Right cardiac atrium (tissue), 5 donors: ENCODE measurements at regions not wholly inside any gene's neighbourhood (a gene's known extent, or its start where the extent isn't known, plus 50 kb on each side); places are given as distances from the start of the nearest gene placed in this dataset.

Experiments
- ATAC-seq, 2 donors: fragments of 200-7000 bp; cut with Tn5 transposase; one replicate each; pipeline versions ENCODE4 v1.8.0 to v1.9.1; 2020; ENCODE audit warnings: moderate library complexity in 2 of 2, mild to moderate bottlenecking in 1 of 2
- DNase-seq, 3 donors: peaks; one replicate each; pipeline ENCODE4 v3.0.0-alpha.2; 2020
- H3K27ac ChIP-seq: one replicate; pipeline ENCODE4 v1.5.1; 2013; ENCODE audit warnings: mild to moderate bottlenecking, low read length, control low read depth, moderate library complexity
- H3K27me3 ChIP-seq: one replicate; pipeline ENCODE4 v1.6.1; 2013; ENCODE audit not compliant: control insufficient read depth, insufficient read depth
- H3K4me1 ChIP-seq: one replicate; pipeline ENCODE4 v1.6.1; 2013; ENCODE audit warnings: low read length; ENCODE audit not compliant: control insufficient read depth, insufficient read depth
- H3K4me3 ChIP-seq: one replicate; pipeline ENCODE4 v1.5.1; 2013; ENCODE audit warnings: low read length, control low read depth
- H3K9me3 ChIP-seq: one replicate; pipeline ENCODE4 v1.6.1; 2013; ENCODE audit warnings: low read length; ENCODE audit not compliant: control insufficient read depth
- WGBS: extraction: QIAGEN DNeasy Blood & Tissue Kit; methylation state at CpG from one replicate; pipeline ENCODE4 v1.1.7; 2013; 5-methylcytosine and 5-hydroxymethylcytosine counted together
- intact Hi-C, 4 donors: fragments of 100-400 bp; cut with DNase I; formaldehyde crosslinking; loops; one replicate each; pipeline versions ENCODE4 v1.11.0 to v1.14.0; 2022 to 2023
- donor health status: healthy with polysubstance abuse.
- donor health status: DM: no; HTN: yes; CAD: no.
- donor health status: DM: no; HTN: no; CAD: no.
- donor health status: DM: no; HTN: yes; CAD: no; lungs with severe emphysema.
- donor health status: DM: yes; HTN: yes; CAD: no.

DNA sequence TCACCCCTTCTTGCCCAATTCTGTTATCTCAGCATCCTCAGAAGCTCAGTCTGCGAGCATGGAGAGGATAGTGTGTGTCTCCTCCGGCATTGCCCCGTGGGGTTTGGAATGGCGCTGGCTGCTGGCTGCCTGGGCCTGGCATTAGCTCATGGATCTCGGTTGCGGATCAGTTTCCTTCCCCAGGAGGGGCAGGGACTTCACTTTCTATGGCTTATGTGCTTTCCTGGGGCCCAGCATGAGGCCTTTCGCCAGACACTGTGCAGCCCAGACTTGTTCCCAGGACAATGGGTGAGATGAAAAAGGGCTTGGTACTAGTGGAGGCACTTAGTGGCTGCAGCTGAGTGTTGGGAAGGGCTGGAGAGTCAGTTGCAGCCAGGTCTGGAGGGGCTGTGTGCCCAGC, 143.3 kb downstream of the GLI2 start:
- DNase-seq = no peak
- intact Hi-C loops = no loop called here
- H3K27ac ChIP-seq = no peak overlapping the region
- H3K4me1 ChIP-seq = peaks cover 10% of the 10 kb centered on the region
- 70% methylated on average over 7 of the region's 7 CpGs for WGBS
- no peaks in the 10 kb centered on the region for H3K9me3 ChIP-seq
- H3K4me3 ChIP-seq = no peak overlapping the region
- no peaks in the 10 kb centered on the region for H3K27me3 ChIP-seq
- no peak for ATAC-seq

DNA sequence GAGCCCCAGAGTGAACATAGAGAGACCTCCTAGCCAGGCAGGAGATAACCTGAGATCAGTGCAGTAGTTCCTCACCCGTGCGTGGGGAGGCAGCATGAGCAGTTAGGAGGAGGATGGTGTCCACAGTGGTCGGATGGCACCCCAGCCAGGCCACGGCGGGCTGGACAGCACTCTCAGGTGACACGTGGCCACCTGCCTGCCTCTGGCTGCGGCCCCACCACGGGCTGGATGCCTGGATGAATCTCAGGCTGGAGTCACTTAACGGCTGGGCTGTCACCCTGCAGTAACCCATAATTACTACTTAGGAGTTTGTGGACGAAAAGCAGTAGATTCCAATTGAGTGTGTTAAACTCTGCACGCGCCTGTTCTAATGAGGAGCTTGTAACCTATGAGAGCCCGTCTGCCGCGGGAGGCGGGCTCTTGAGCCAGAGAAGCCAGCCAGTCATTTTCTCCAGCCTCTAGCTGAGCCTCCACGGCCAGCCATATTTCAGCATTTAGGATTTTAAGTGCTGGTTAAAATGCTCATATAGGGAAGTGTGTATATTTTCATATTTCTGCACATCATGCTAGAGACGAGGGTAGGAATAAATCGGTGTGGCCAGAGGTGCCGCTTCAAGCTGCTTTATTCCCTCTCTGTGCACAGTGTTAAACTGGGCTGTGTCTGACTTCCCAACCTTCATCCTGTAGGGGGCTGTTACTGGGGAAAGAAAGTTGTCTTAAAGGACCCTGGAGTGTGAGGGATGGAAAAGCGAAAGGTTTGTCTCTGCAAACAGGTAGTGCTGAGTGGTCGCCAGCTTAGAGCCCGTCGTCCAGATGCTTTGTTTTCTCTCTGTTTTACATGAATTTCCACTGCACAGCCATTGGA, 144.0 kb downstream of the GLI2 start:
- 77% methylated on average over 24 of the region's 24 CpGs for WGBS
- Histone ChIP-seq H3K27me3 (no peaks in the 10 kb centered on the region), H3K4me1 (peaks cover 10% of the 10 kb centered on the region), H3K27ac (no peak overlapping the region), H3K4me3 (no peak overlapping the region), H3K9me3 (no peaks in the 10 kb centered on the region)
- ATAC-seq = no peak
- DNase-seq = no peak
- intact Hi-C loops = no loop called here

DNA sequence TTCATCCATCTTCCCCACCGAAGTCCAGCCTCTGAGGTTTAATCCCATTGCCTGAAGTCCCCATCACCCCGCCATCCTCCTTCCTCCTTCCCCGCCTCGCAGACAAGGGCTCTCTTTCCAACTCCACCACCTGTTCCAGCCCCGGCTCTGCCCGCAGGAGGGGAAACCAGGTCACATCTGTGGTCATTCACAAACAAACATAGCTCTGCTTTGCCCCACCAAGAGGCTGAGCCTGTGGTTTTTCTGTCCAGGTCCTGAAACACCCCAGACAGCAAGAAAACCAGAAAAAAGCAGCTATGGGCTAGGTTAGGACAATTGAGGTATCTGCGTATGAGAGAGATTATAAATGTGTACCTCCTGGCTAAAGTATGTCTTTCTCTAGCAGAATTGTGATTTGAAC, 144.7 kb downstream of the GLI2 start:
- DNase-seq (no peak), ATAC-seq (no peak)
- Histone ChIP-seq H3K27me3 (no peaks in the 10 kb centered on the region), H3K4me3 (no peak overlapping the region), H3K9me3 (no peaks in the 10 kb centered on the region), H3K27ac (no peak overlapping the region), H3K4me1 (peaks cover 10% of the 10 kb centered on the region)
- intact Hi-C loops = no loop called here
- 81% methylated on average over 7 of the region's 7 CpGs for WGBS

DNA sequence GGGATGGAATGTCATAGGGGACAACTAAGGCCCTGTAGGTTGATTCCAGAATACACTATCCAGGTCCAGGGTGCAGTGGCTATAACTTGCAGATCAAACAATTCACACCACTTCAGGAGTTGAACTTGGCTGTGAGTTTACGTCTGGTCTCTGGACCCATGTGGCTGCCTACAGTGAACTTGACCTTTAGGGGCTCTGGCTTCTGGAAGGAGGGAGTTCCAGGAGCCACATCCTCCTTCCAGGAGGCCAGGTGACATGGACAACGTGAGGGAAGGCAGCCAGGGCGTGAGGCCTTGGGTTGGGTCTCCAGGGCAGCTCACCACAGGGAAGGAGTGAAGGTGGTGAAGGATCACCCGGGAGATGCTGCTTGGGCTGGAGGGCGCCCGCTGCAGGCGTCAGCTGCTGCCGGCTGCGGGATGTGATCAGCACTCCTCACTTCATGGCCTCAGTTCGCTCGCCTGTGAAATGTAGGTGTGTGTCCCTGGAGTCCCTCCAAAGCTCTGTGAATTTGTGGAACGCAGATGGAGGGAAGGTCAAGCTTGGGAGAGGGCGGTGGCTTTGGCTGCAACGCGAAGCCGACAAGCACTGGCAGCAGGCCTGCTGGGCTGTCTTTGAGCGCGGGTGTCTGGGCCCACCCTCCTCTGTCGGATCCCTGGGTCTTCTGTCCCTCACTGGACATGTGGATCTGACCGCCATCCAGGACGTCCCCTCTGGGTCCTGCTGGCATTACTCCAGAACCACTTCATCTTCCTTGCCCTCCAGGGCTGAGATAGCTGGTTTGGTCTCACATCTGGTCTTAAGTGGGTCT, 146.5 kb downstream of the GLI2 start:
- intact Hi-C loops = no loop called here
- Histone ChIP-seq H3K4me1 (peaks cover 10% of the 10 kb centered on the region), H3K27ac (no peak overlapping the region), H3K27me3 (no peaks in the 10 kb centered on the region), H3K9me3 (no peaks in the 10 kb centered on the region), H3K4me3 (no peak overlapping the region)
- 45% methylated on average over 21 of the region's 21 CpGs for WGBS
- ATAC-seq = peak; percentile 73 to 74
- peak; percentile 69 to 89 (median 85) for DNase-seq

DNA sequence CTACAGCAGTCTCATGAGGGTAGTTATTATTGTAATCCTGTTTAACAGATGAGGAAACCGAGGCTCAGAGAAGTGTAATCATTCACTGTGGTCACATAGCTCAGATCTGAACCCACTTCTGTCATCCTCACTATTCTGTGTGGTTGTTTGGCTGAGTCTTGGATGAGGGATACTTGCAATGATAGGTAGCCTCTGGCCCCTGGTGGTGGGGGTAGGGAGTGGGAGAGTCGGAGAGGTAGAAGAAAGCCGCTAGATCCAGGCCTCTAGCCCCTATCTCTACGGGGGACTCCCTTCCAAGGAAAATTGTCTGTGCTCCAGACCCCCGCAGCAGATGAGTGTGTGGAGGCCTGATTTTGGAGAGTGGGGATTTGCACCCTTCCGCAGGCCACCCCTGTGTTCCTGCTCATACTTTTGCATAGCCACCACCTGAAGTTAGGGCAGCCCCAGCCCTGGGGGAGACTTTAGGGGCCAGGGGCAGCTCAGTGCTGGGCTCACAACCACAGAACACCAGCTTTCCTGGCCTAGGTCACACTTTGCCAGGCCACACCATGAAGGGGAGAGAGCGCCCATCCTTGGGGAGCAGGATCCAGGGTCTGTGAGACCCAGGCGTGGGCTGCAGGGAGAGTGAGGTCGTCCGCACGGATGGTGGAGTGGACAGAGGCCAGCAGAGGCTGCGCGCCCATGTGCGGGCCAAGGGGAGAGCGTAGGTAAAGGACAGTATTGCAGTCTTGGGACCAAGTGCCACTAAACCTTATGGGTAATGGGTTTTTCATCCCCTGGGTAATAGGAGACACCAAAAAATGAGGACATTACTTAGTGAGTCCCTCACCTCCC, 148.2 kb downstream of the GLI2 start:
- Histone ChIP-seq H3K27me3 (no peaks in the 10 kb centered on the region), H3K27ac (no peak overlapping the region), H3K4me1 (peaks cover 10% of the 10 kb centered on the region), H3K9me3 (no peaks in the 10 kb centered on the region), H3K4me3 (no peak overlapping the region)
- intact Hi-C loops = no loop called here
- ATAC-seq (no peak), DNase-seq (no peak)
- WGBS = 89% methylated on average over 15 of the region's 15 CpGs

DNA sequence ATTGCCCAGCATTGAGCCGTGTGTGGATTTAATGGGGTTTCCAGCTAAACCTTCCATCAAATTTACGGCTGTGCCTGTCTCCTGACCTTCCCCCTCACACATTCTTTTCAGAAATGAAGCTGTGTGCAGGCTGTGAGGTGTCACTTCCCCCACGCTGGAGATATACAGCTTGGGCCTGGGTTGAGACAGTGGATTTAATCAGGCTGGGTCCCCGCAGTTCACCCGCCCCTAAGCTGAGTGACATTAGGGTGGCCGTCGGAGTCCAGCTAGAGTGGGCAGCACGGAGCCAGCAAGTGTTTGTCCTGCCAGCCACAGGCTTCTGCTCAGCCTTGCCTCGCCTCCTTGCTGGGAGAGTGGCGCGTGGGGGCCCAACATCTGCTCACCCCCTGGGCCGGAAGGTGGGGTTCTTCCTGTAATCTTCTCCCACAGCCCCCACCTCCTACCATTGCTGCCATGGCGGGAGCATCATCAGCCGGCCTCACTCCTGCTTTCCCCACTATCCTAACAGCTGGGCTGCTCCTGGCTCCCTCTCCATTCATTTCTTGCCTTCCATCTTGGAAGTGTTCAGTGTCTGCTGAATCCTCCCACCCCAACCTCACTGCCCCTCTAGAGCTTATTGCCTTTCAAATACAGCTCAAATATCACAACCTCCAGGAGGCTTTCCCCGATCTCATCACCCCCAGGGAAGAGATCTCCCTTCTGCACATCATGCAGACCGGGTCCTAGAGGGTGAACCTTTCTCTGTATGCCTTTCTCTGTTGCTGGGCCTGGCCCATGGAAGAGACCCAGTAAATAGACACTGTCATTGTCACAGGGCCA, 149.0 kb downstream of the GLI2 start:
- Histone ChIP-seq H3K27ac (no peak overlapping the region), H3K4me1 (peaks cover 7% of the 10 kb centered on the region), H3K9me3 (no peaks in the 10 kb centered on the region), H3K27me3 (no peaks in the 10 kb centered on the region), H3K4me3 (no peak overlapping the region)
- intact Hi-C loops = no loop called here
- DNase-seq = no peak
- no peak for ATAC-seq
- WGBS = 87% methylated on average over 16 of the region's 16 CpGs

DNA sequence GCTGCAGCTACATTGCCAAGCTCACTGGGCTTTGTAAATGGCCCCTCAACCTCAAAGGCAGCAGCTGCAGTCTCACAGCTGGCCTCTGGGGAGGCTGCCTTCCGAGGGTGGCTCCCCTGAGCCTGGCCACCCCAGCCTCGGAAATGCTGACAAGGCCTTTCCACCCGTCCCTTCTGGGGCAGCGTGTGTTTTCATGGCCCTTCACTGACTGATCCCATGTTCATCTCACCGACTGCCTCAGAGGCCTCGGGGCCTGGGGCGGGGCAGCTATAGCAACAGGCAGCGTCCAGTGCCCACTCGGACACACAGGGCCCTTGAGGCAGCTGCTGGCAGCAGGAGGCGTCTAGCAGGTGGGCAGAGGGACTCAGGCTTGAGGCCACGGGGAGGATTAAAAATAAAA, 149.7 kb downstream of the GLI2 start:
- H3K4me1 ChIP-seq = peaks cover 7% of the 10 kb centered on the region
- ATAC-seq = no peak
- H3K27me3 ChIP-seq = no peaks in the 10 kb centered on the region
- no peak overlapping the region for H3K4me3 ChIP-seq
- H3K27ac ChIP-seq = no peak overlapping the region
- DNase-seq = peak in 1 of 3 donors; percentile 63
- WGBS = 68% methylated on average over 11 of the region's 11 CpGs
- intact Hi-C loops = no loop called here
- H3K9me3 ChIP-seq = no peaks in the 10 kb centered on the region

DNA sequence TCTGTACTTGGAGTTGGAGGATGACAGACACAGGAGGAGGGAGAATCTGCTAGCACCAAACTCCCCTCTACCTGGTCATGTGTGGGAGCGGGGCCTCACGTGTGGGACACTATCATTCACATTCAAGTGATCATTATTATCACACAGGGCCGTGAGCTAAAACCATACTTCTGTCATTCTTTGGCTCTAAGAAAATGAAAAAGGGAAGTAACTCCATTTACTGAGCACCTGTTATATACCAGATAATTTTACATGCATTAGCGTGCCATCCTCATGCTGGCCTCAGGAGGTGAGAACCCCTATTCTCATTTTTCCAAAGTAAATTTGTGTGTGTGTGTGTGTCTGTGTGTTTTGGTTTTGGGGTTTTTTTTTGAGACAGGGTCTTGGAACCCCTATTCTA, 150.1 kb downstream of the GLI2 start:
- Histone ChIP-seq H3K4me1 (peaks cover 7% of the 10 kb centered on the region), H3K27me3 (no peaks in the 10 kb centered on the region), H3K4me3 (no peak overlapping the region), H3K27ac (no peak overlapping the region), H3K9me3 (no peaks in the 10 kb centered on the region)
- intact Hi-C loops = no loop called here
- ATAC-seq (no peak), DNase-seq (no peak)
- 78% methylated on average over 4 of the region's 4 CpGs for WGBS

DNA sequence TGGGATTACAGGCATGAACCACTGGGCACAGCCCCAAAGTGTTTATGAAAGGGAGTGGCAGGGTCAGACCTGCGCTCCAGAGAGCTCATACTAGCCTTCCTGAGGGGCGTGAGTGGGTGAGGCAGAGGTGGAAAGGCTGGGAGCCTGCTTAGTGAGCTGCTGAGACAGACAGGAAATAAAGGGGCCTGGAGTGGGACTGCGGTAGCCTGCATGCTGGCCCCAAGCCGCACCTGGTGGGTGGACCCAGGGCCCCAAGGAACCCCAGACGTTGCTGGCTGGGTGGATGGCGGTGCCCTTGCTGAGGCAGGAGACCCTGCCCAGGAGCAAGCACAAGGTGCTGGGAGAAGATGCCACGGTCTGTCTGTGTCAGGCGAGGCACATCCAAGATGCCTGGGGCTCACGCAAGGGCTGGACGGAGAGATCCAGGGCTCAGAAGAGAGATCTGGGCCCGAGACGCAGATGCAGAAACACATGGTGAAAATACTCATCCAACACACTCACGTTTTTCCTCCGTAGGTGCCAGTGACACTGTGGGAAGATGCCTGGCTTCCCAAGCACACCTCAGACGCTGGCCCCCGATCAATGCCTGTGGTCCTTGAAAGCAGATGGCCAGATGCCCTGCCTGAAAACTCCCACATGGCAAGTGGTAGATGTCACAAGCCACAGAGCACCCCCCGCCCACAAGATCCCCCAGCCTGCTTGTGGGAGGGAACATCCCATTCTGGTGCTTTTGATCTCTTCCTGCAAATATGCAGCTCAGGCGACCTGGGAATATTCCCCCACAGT, 151.1 kb downstream of the GLI2 start:
- H3K27ac ChIP-seq = no peak overlapping the region
- ATAC-seq (no peak), DNase-seq (no peak)
- WGBS = 79% methylated on average over 18 of the region's 18 CpGs
- no peaks in the 10 kb centered on the region for H3K9me3 ChIP-seq
- no peaks in the 10 kb centered on the region for H3K27me3 ChIP-seq
- intact Hi-C loops = no loop called here
- H3K4me1 ChIP-seq = peaks cover 7% of the 10 kb centered on the region
- no peak overlapping the region for H3K4me3 ChIP-seq

DNA sequence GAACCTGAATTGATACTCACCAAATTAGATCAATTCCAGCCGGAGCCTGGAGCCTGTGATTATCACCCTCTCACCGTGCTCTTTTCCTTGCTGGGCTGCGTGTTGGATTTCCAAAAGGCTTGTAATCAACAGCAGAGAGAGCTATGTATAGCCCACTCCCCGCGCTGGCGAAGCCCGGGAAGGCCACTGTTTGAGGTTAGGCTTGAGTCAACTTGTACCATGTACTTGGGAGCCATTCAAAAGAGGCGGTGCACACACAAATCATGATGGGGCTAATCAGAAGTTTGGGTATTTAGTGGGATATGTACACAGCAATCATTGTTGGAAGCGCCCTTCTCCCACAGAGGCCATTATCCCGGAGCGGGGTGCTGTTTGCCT, 151.6 kb downstream of the GLI2 start:
- no peak overlapping the region for H3K27ac ChIP-seq
- DNase-seq (no peak), ATAC-seq (no peak)
- no peaks in the 10 kb centered on the region for H3K9me3 ChIP-seq
- H3K4me1 ChIP-seq = peaks cover 3% of the 10 kb centered on the region
- H3K27me3 ChIP-seq = no peaks in the 10 kb centered on the region
- intact Hi-C loops = no loop called here
- no peak overlapping the region for H3K4me3 ChIP-seq
- 70% methylated on average over 11 of the region's 11 CpGs for WGBS
